T-cell (primary cell): ENCODE measurements at regions not wholly inside any gene's neighbourhood (a gene's known extent, or its start where the extent isn't known, plus 50 kb on each side); places are given as distances from the start of the nearest gene placed in this dataset.

Experiments
- ATAC-seq, 4 experiments: fragments of 200-7000 bp in 3 of 4; fragments of 150-1000 bp in 1 of 4; cut with Tn5 transposase; replicated peaks in 1 of 4; 1 replicate in 3 of 4; 2 replicates in 1 of 4; pipeline ENCODE4 v1.10.0; 2021; ENCODE audit warnings: moderate library complexity in 3 of 4, mild to moderate bottlenecking in 2 of 4, moderate number of reproducible peaks in 1 of 4
- CTCF ChIA-PET, 2 donors: fragments of 300-600 bp; sonication (Branson Sonifier 250); formaldehyde crosslinking; loops; one replicate each; lab custom pipeline; 2022; ENCODE audit warnings: antibody characterized with exemption in 2 of 2; lab: Charles Lee
- POLR2A ChIA-PET, 2 donors: fragments of 300-600 bp; sonication (Branson Sonifier 250); formaldehyde crosslinking; loops; one replicate each; lab custom pipeline; 2022; ENCODE audit warnings: antibody characterized with exemption in 2 of 2; lab: Charles Lee
- DNase-seq, 35 experiments: peaks; one replicate each; pipeline versions ENCODE4 v3.0.0 to v3.0.0-alpha.2; 2013 to 2023
- H3K27ac ChIP-seq: one replicate; pipeline ENCODE4 v1.5.1; 2013; ENCODE audit warnings: low read length
- H3K27me3 ChIP-seq, 2 experiments: replicated peaks in 1 of 2; 1 replicate in 1 of 2; 2 replicates in 1 of 2; pipeline versions ENCODE4 v1.6.1 to v1.7.0; 2013; ENCODE audit warnings: low read length in 1 of 2, mixed read lengths in 1 of 2; ENCODE audit not compliant: control insufficient read depth in 2 of 2, insufficient read depth in 2 of 2; ENCODE audit errors: extremely low read depth in 1 of 2
- H3K36me3 ChIP-seq, 2 donors: 1 replicate in 1 of 2; 2 replicates in 1 of 2; pipeline versions ENCODE4 v1.6.1 to v1.7.0; 2013; ENCODE audit warnings: low read length in 1 of 2; ENCODE audit not compliant: control insufficient read depth in 2 of 2, insufficient read depth in 1 of 2; ENCODE audit errors: extremely low read depth in 1 of 2
- H3K4me1 ChIP-seq, 2 experiments: 1 replicate in 1 of 2; 2 replicates in 1 of 2; pipeline versions ENCODE4 v1.6.1 to v1.7.0; 2013; ENCODE audit warnings: low read length in 2 of 2, mixed read lengths in 1 of 2; ENCODE audit not compliant: insufficient read depth in 2 of 2, control insufficient read depth in 1 of 2; ENCODE audit errors: extremely low read depth in 1 of 2
- H3K4me3 ChIP-seq, 2 donors: 1 replicate in 1 of 2; 2 replicates in 1 of 2; pipeline versions ENCODE4 v1.5.1 to v1.7.0; 2013; ENCODE audit warnings: mild to moderate bottlenecking in 2 of 2, low read length in 1 of 2, moderate library complexity in 1 of 2; ENCODE audit not compliant: control insufficient read depth in 1 of 2; ENCODE audit errors: extremely low read depth in 1 of 2
- H3K9me3 ChIP-seq: 2 replicates; pipeline ENCODE4 v1.7.0; 2013
- H3K27ac Mint-ChIP-seq, 2 donors: one replicate each; pipeline ENCODE4 v1.8.0; 2020 to 2021; ENCODE audit warnings: mild to moderate bottlenecking in 2 of 2, mixed read lengths in 2 of 2
- H3K27me3 Mint-ChIP-seq, 2 donors: one replicate each; pipeline ENCODE4 v1.8.0; 2021 to 2022; ENCODE audit warnings: mixed read lengths in 2 of 2
- H3K36me3 Mint-ChIP-seq: one replicate; pipeline ENCODE4 v1.8.0; 2021; ENCODE audit warnings: mixed read lengths
- H3K4me1 Mint-ChIP-seq, 3 donors: one replicate each; pipeline ENCODE4 v1.8.0; 2020 to 2022; ENCODE audit warnings: mixed read lengths in 3 of 3, mild to moderate bottlenecking in 1 of 3
- H3K4me3 Mint-ChIP-seq, 3 donors: one replicate each; pipeline ENCODE4 v1.8.0; 2020 to 2022; ENCODE audit warnings: mild to moderate bottlenecking in 3 of 3, mixed read lengths in 3 of 3, moderate library complexity in 3 of 3
- H3K9me3 Mint-ChIP-seq, 3 donors: one replicate each; pipeline ENCODE4 v1.8.0; 2020 to 2022; ENCODE audit warnings: mixed read lengths in 3 of 3
- WGBS: methylation state at CpG from one replicate; pipeline ENCODE4 v1.1.5; 2013; ENCODE audit warnings: missing lambda C conversion rate; ENCODE audit not compliant: insufficient coverage; 5-methylcytosine and 5-hydroxymethylcytosine counted together

DNA sequence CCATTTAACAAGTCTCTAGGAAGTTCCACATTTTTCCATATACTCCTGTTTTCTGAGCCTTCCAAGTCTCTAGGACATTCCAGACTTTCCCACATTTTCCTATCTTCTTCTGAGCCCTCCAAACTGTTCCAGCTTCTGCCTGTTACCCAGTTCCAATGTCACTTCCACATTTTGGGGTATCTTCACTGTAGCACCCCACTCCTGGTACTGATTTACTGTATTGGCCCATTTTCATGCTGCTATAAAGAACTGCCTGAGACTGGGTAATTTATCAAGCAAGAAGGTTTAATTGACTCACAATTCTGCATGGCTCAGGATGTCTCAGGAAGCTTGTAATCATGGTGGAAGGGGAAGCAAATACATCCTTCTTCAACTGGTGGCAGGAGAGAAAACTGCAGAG lies 285.0 kb downstream of the LRRIQ3 start:
- Mint-ChIP-seq H3K4me1 (no peaks in the 10 kb centered on the region), H3K36me3 (no peaks in the 10 kb centered on the region), H3K9me3 (peaks cover 7 to 13% (median 8%) of the 10 kb centered on the region in 3 donors), H3K4me3 (no peak overlapping the region), H3K27me3 (no peaks in the 10 kb centered on the region), H3K27ac (no peak overlapping the region)
- Histone ChIP-seq H3K36me3 (no peaks in the 10 kb centered on the region), H3K4me1 (no peaks in the 10 kb centered on the region), H3K27me3 (no peaks in the 10 kb centered on the region), H3K9me3 (no peaks in the 10 kb centered on the region), H3K27ac (no peak overlapping the region), H3K4me3 (no peak overlapping the region)
- DNase-seq (no peak), ATAC-seq (no peak)
- ChIA-PET POLR2A (no interaction called here), CTCF (no interaction called here)

DNA sequence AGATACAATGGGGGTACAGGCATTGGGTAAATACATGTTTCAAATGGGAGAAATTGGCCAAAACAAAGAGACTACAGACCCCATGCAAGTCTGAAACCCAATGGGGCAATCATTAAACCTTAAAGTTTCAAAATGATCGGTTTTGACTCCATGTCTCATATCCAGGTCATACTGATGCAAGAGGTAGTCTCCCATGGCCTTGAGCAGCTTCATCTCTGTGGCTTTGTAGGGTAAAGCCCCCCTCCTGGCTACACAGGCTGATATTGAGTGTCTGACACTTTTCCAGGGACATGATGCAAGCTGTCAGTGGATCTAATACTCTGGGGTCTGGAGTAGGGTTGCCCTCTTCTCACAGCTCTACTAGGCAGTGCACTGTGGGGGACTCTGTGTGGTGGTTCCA lies 286.1 kb downstream of the LRRIQ3 start:
- H3K27me3 Mint-ChIP-seq, result no peaks in the 10 kb centered on the region
- ATAC-seq (no peak), DNase-seq (no peak)
- CTCF ChIA-PET, result no interaction called here
- peaks cover 7 to 13% (median 8%) of the 10 kb centered on the region in 3 donors for H3K9me3 Mint-ChIP-seq
- no peak overlapping the region for H3K4me3 Mint-ChIP-seq
- no peaks in the 10 kb centered on the region for H3K9me3 ChIP-seq
- H3K36me3 Mint-ChIP-seq, result no peaks in the 10 kb centered on the region
- POLR2A ChIA-PET, result no interaction called here
- 91% methylated on average over 1 of the region's 1 CpG for WGBS
- H3K27ac Mint-ChIP-seq, result no peak overlapping the region
- no peaks in the 10 kb centered on the region for H3K4me1 Mint-ChIP-seq
- no peak overlapping the region for H3K4me3 ChIP-seq
- no peaks in the 10 kb centered on the region for H3K4me1 ChIP-seq
- no peaks in the 10 kb centered on the region for H3K36me3 ChIP-seq
- no peaks in the 10 kb centered on the region for H3K27me3 ChIP-seq
- no peak overlapping the region for H3K27ac ChIP-seq

- no peak overlapping the region for H3K27ac Mint-ChIP-seq
- no peaks in the 10 kb centered on the region for H3K27me3 Mint-ChIP-seq
- ATAC-seq (no peak), DNase-seq (no peak)
- ChIA-PET CTCF (no interaction called here), POLR2A (no interaction called here)
- H3K36me3 Mint-ChIP-seq, result no peaks in the 10 kb centered on the region
- Histone ChIP-seq H3K36me3 (no peaks in the 10 kb centered on the region), H3K4me3 (no peak overlapping the region), H3K9me3 (no peaks in the 10 kb centered on the region), H3K27ac (no peak overlapping the region), H3K27me3 (no peaks in the 10 kb centered on the region), H3K4me1 (no peaks in the 10 kb centered on the region)
- whole genome bisulfite sequencing, result no CpG with 5 or more reads among the region's 1 CpG
- H3K4me1 Mint-ChIP-seq, result no peaks in the 10 kb centered on the region
- no peak overlapping the region for H3K4me3 Mint-ChIP-seq
- H3K9me3 Mint-ChIP-seq, result peaks cover 7 to 13% (median 8%) of the 10 kb centered on the region in 3 donors
Observed at GRCh38 chr1:73910466-73910865, 287.5 kb downstream of the LRRIQ3 start.

GRCh38 chr1:73910062-73910461 lies 287.9 kb downstream of the LRRIQ3 start:
- Mint-ChIP-seq H3K27me3 (no peaks in the 10 kb centered on the region), H3K9me3 (peaks cover 7 to 13% (median 8%) of the 10 kb centered on the region in 3 donors), H3K36me3 (no peaks in the 10 kb centered on the region), H3K4me1 (no peaks in the 10 kb centered on the region), H3K27ac (no peak overlapping the region), H3K4me3 (no peak overlapping the region)
- H3K4me3 ChIP-seq, result no peak overlapping the region
- no peak for DNase-seq
- no peak for ATAC-seq
- no peaks in the 10 kb centered on the region for H3K27me3 ChIP-seq
- no peaks in the 10 kb centered on the region for H3K36me3 ChIP-seq
- WGBS, result no CpG with 5 or more reads among the region's 2 CpGs
- ChIA-PET POLR2A (no interaction called here), CTCF (no interaction called here)
- H3K9me3 ChIP-seq, result no peaks in the 10 kb centered on the region
- H3K4me1 ChIP-seq, result no peaks in the 10 kb centered on the region
- H3K27ac ChIP-seq, result no peak overlapping the region

DNA sequence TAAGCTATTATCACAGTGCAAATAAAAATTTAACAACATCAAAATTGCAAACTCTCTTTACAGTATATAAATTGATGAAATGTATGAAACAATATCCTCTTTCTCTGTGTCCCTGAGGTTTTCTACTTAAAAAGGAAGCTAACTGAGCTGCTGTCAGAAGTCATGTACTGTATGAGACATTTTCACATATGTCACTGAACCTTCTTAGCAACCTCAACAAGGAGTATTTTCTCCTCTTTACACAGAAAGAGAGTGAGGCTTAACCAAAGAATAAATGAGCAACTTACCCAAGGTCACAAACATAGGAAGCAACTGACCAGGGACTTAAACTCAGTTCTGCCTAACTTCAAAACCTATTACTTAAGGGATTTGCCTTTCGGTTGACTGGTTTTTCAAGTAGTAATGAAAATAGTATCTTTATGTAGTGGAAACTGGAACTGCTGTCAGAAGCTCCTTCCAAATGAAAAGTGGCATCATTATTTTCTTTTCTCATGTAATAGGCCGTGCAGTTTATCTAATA lies 288.9 kb downstream of the LRRIQ3 start:
- ChIA-PET POLR2A (no interaction called here), CTCF (no interaction called here)
- no CpG with 5 or more reads among the region's 2 CpGs for WGBS
- Mint-ChIP-seq H3K9me3 (peaks cover 7 to 13% (median 8%) of the 10 kb centered on the region in 3 donors), H3K4me3 (no peak overlapping the region), H3K36me3 (no peaks in the 10 kb centered on the region), H3K27me3 (no peaks in the 10 kb centered on the region), H3K4me1 (no peaks in the 10 kb centered on the region), H3K27ac (no peak overlapping the region)
- ATAC-seq (no peak), DNase-seq (no peak)
- Histone ChIP-seq H3K4me1 (no peaks in the 10 kb centered on the region), H3K27me3 (no peaks in the 10 kb centered on the region), H3K4me3 (no peak overlapping the region), H3K9me3 (no peaks in the 10 kb centered on the region), H3K27ac (no peak overlapping the region), H3K36me3 (no peaks in the 10 kb centered on the region)

DNA sequence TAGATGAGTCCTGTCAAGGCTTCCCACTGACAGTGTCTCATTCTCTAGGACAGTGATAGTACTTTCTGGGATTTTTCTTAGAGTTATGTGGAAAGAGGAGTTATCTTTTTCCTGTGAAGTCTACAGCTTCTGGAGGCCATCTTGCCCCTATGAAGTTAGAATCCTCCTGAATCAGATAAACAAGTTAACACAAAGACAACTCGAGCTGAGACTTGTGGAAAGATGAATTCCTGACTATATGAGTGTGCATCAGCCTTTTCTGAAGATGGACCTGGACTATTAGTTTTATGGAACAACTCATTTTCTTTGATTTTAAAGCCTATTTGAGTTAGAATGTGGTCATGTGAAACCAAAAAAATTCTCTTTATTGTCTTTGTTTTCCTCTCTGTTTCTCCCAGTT lies 290.9 kb downstream of the LRRIQ3 start:
- CTCF ChIA-PET, result no interaction called here
- WGBS, result no CpG with 5 or more reads among the region's 1 CpG
- ATAC-seq (no peak), DNase-seq (no peak)
- no peak overlapping the region for H3K4me3 ChIP-seq
- H3K27me3 ChIP-seq, result no peaks in the 10 kb centered on the region
- no peak overlapping the region for H3K27ac ChIP-seq
- POLR2A ChIA-PET, result no interaction called here
- peaks cover 0 to 8% (median 7%) of the 10 kb centered on the region in 3 donors for H3K9me3 Mint-ChIP-seq
- H3K4me1 ChIP-seq, result no peaks in the 10 kb centered on the region
- H3K27ac Mint-ChIP-seq, result no peak overlapping the region
- H3K4me1 Mint-ChIP-seq, result no peaks in the 10 kb centered on the region
- no peaks in the 10 kb centered on the region for H3K36me3 ChIP-seq
- no peak overlapping the region for H3K4me3 Mint-ChIP-seq
- no peaks in the 10 kb centered on the region for H3K9me3 ChIP-seq
- no peaks in the 10 kb centered on the region for H3K36me3 Mint-ChIP-seq
- no peaks in the 10 kb centered on the region for H3K27me3 Mint-ChIP-seq

GRCh38 chr1:73903092-73903491 lies 294.9 kb downstream of the LRRIQ3 start:
- DNase-seq (no peak), ATAC-seq (no peak)
- Mint-ChIP-seq H3K27ac (no peak overlapping the region), H3K27me3 (no peaks in the 10 kb centered on the region), H3K4me1 (no peaks in the 10 kb centered on the region), H3K9me3 (peaks cover 0 to 8% (median 0%) of the 10 kb centered on the region in 3 donors), H3K4me3 (no peak overlapping the region), H3K36me3 (no peaks in the 10 kb centered on the region)
- Histone ChIP-seq H3K4me1 (no peaks in the 10 kb centered on the region), H3K9me3 (no peaks in the 10 kb centered on the region), H3K36me3 (no peaks in the 10 kb centered on the region), H3K27ac (no peak overlapping the region), H3K27me3 (no peaks in the 10 kb centered on the region), H3K4me3 (no peak overlapping the region)
- WGBS, result no CpG with 5 or more reads among the region's 3 CpGs
- CTCF ChIA-PET, result no interaction called here
- POLR2A ChIA-PET, result no interaction called here
